Liver (tissue), 6 donors: ENCODE measurements at regions not wholly inside any gene's neighbourhood (a gene's known extent, or its start where the extent isn't known, plus 50 kb on each side); places are given as distances from the start of the nearest gene placed in this dataset.
"Not testable (repeated sequence)": the region's sequence is repeated elsewhere in the genome, so short reads cannot be mapped to it uniquely, and the experiment has no call there.

Experiments
- DNase-seq: peaks from one replicate; pipeline ENCODE4 v3.0.0-alpha.2; 2017; ENCODE audit warnings: low spot score
- H3K27ac ChIP-seq, 2 donors: one replicate each; pipeline ENCODE4 v1.7.0; 2013; ENCODE audit warnings: inconsistent platforms in 2 of 2, low read length in 2 of 2, control low read depth in 1 of 2, low read depth in 1 of 2, mild to moderate bottlenecking in 1 of 2
- H3K27me3 ChIP-seq, 4 donors: one replicate each; pipeline versions ENCODE4 v1.6.1 to v1.7.0; 2013; ENCODE audit warnings: low read length in 3 of 4, inconsistent platforms in 1 of 4, mild to moderate bottlenecking in 1 of 4, moderate library complexity in 1 of 4; ENCODE audit not compliant: control insufficient read depth in 4 of 4, insufficient read depth in 4 of 4
- H3K36me3 ChIP-seq, 4 donors: one replicate each; pipeline versions ENCODE4 v1.6.1 to v1.7.0; 2013; ENCODE audit warnings: low read length in 3 of 4, mild to moderate bottlenecking in 3 of 4, low read depth in 1 of 4, moderate library complexity in 1 of 4; ENCODE audit not compliant: control insufficient read depth in 4 of 4, insufficient read depth in 3 of 4
- H3K4me1 ChIP-seq, 4 donors: one replicate each; pipeline versions ENCODE4 v1.6.1 to v1.7.0; 2013; ENCODE audit warnings: low read length in 3 of 4, mild to moderate bottlenecking in 3 of 4, moderate library complexity in 1 of 4; ENCODE audit not compliant: control insufficient read depth in 4 of 4, insufficient read depth in 4 of 4
- H3K4me3 ChIP-seq, 3 donors: one replicate each; pipeline versions ENCODE4 v1.6.1 to v1.7.0; 2013; ENCODE audit warnings: low read length in 3 of 3, control low read depth in 1 of 3, low read depth in 1 of 3, mild to moderate bottlenecking in 1 of 3
- H3K9ac ChIP-seq, 2 donors: one replicate each; pipeline ENCODE4 v1.7.0; 2013; ENCODE audit warnings: low read length in 2 of 2, mild to moderate bottlenecking in 2 of 2, moderate library complexity in 2 of 2, control low read depth in 1 of 2, low read depth in 1 of 2
- H3K9me3 ChIP-seq, 4 donors: one replicate each; pipeline versions ENCODE4 v1.6.1 to v1.7.0; 2013; ENCODE audit warnings: low read length in 3 of 4; ENCODE audit not compliant: control insufficient read depth in 4 of 4
- WGBS: extraction: QIAGEN DNeasy Blood & Tissue Kit; methylation state at CpG from one replicate; pipeline ENCODE4 v1.1.7; 2013; 5-methylcytosine and 5-hydroxymethylcytosine counted together
- donor health status: healthy.
- donor health status: healthy.
- donor health status: healthy.

DNA sequence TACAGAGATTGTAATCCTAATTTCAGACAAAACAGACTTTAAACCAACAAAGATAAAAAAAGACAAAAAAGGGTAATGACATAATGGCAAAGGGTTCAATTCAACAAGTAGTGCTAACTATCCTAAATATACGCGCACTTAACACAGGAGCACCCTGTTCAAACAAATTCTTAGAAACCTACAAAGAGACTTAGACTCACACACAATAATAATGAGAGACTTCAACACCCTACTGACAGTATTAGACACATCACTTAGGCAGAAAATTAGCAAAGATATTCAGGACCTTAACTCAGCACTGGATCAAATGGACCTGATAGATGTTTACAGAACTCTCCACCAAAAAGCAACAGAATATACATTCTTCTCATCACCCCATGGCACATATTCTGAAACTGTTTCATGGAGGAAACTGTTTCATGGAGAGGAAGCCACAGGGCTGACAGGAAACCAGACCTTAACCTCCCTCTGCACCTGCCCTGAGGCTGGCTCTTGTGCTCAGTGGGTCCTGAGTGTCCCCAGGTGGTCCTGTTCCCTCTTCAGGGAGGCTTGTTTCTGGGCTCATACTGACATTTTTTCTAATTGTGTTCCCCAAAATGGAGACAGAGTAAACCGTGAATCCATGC, 54.7 kb downstream of the OR4M2 start:
- H3K4me3 ChIP-seq, H3K4me1 ChIP-seq, H3K27ac ChIP-seq, H3K9me3 ChIP-seq, DNase-seq, H3K27me3 ChIP-seq, H3K9ac ChIP-seq, H3K36me3 ChIP-seq: not testable (repeated sequence)
- whole genome bisulfite sequencing = no CpG with 5 or more reads among the region's 3 CpGs

DNA sequence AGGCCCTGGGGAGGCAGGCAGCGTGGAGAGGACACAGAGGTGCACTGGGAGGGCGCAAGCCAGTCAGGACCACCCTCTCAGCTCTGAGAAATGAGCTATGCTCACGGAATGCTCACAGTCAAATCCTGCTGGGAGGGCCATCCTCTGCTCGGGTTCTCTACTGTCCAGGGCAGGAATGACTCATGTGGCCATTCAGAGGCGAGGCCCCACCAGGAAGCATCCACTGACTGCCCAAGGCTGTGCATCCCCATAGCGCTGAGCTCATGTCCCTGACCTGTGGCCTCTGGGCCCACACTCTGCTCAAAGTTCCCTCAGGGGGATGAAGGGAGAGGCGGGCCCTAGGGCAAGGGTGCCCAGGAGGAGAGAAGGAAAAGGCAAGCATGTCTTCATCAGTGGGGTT, 57.2 kb downstream of the OR4M2 start:
- not testable (repeated sequence) for H3K9ac ChIP-seq, H3K27me3 ChIP-seq, H3K4me3 ChIP-seq, H3K36me3 ChIP-seq, H3K4me1 ChIP-seq, H3K27ac ChIP-seq, DNase-seq, H3K9me3 ChIP-seq
- WGBS = no CpG with 5 or more reads among the region's 7 CpGs

DNA sequence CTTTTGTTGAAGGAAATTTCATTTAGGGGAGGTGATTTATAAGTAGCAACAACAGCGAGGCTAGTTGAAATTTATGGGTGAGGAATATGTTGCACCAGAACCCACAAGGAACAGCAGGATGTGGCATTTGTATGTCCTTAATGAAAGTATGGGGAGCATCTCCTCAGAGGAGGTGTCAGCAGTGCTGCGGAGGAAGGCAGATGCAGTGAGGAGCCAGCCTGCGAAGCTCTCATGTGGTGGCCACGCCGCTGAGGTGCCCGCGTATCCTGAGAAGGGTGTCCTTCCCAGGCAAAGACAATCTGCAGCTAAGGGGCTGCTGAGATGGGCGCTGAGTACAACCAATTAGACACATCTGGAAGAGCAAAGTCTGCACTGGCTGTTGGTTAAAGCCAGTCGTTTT, 60.8 kb downstream of the OR4M2 start:
- H3K4me3 ChIP-seq, H3K4me1 ChIP-seq, H3K27me3 ChIP-seq, DNase-seq, H3K9ac ChIP-seq, H3K36me3 ChIP-seq, H3K27ac ChIP-seq, H3K9me3 ChIP-seq: not testable (repeated sequence)
- WGBS = no CpG with 5 or more reads among the region's 9 CpGs

DNA sequence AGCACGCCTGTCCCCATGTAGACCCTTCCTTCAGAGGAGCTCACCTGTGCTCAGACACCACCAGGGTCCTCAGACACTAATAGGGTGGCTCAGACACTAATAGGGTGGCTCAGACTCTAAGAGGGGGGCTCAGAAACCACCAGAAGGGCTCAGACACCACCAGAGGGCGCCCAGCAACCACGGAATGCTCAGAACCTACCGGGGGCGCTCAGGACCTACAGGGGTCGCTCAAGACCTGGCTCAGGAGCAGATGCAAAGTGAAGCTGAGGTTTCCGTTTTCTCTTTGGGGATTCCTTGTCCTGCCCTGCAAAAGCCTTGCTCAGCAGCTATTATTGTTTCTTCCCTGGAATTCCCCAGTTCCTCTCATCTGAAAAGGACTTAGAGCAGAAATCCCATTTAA, 67.8 kb downstream of the OR4M2 start:
- not testable (repeated sequence) for H3K27me3 ChIP-seq, DNase-seq, H3K4me1 ChIP-seq, H3K9me3 ChIP-seq, H3K4me3 ChIP-seq, H3K9ac ChIP-seq, H3K36me3 ChIP-seq, H3K27ac ChIP-seq
- no CpG with 5 or more reads among the region's 7 CpGs for WGBS

DNA sequence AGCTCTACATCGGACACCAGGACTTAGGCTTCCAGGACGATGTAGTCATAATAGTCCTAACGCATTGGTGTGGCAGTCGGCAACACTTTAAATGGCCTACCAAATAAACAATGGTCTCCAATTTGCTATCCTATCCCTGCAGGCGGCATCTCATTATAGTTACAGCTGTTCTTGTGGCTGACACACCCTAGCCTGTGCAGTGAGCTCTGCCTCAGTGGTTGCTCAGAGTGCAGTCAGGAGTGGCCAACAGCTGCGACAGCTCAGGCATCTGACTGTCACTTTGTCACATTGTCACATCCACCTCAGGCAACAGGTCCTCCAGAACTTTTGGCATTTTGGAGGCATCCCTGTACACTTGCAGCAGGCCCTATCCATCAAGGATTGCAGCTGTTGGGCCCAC, 77.9 kb downstream of the OR4M2 start:
- H3K4me1 ChIP-seq, DNase-seq, H3K9me3 ChIP-seq, H3K27me3 ChIP-seq, H3K9ac ChIP-seq, H3K4me3 ChIP-seq, H3K27ac ChIP-seq, H3K36me3 ChIP-seq: not testable (repeated sequence)
- WGBS = no CpG with 5 or more reads among the region's 6 CpGs

DNA sequence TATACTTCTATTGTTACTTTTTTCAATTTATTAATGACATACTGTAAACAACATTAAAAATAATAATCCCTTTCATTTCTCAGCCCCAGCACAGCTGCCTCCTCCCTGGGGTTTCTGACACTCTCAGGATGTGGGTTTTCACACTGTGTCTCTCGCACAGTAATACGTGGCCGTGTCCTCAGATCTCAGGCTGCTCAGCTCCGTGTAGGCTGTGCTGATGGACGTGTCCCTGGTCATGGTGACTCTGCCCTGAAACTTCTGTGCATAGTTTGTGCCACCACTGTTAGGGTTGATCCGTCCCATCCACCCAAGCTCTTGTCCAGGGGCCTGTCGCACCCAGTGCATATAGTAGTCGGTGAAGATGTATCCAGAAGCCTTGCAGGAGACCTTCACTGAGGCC, 80.0 kb downstream of the OR4M2 start:
- not testable (repeated sequence) for H3K36me3 ChIP-seq, H3K27me3 ChIP-seq, DNase-seq, H3K4me3 ChIP-seq, H3K9me3 ChIP-seq, H3K9ac ChIP-seq, H3K27ac ChIP-seq, H3K4me1 ChIP-seq
- WGBS = no CpG with 5 or more reads among the region's 8 CpGs

DNA sequence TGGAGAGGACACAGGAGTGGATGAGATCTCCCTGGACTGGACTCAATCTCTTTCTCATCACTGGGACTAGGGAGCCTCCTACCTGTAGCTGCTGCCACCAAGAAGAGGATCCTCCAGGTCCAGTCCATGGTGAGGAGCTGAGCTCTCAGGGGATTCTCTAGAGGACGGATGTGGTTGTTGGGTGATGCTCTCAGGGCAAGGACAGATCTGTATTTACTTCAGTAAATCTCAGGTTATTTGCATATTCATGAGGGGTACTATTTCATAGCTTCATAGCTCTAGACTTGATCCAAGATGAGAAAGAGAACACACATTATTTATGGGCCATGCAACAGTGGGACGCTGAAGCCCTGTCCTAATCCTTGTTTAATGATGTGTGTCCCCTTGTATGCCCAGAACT, 80.4 kb downstream of the OR4M2 start:
- H3K27ac ChIP-seq, H3K4me3 ChIP-seq, H3K9ac ChIP-seq, H3K9me3 ChIP-seq, H3K36me3 ChIP-seq, H3K4me1 ChIP-seq, H3K27me3 ChIP-seq, DNase-seq: not testable (repeated sequence)
- no CpG with 5 or more reads among the region's 2 CpGs for WGBS

DNA sequence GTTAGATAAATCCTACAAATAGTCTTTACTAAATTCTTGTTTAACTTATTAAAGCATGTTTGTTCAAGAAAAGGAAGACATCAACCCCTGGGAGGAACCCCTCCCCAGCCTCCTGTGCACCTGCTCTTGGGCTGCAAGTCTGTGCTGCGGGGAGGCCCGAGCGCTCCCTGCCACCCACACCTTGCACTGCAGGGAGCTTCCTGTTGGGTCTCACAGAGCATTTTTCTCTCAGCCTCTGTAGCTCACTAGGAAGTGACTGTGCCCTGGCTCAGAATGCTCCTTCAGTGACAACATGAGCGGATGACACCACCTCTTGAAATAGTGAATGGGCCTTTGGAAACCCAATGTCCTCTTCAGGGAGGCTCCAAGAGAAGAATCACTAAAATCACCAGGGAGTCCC, 81.1 kb downstream of the OR4M2 start:
- not testable (repeated sequence) for H3K4me3 ChIP-seq, H3K27ac ChIP-seq, DNase-seq, H3K27me3 ChIP-seq, H3K4me1 ChIP-seq, H3K9ac ChIP-seq, H3K9me3 ChIP-seq, H3K36me3 ChIP-seq
- no CpG with 5 or more reads among the region's 4 CpGs for WGBS

DNA sequence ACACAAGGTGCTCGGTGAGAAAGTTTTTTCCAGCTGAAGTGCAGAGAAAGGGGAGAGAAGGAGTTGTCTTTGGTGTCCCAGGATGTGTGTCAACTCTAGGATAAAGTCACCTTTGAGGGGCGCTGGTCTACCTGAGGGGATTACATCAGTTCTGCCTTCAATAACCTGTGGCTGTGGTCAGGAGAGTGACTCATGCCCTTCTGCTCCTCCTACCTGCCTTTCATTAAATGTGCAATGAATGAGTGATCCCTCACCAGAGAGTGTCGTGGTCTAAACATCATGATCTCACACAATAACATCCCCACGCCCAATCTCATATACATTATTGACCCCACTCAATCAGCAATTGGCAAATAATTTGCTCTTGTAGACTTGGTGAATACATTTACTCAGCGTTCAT, 83.4 kb downstream of the OR4M2 start:
- H3K9ac ChIP-seq, H3K4me1 ChIP-seq, H3K9me3 ChIP-seq, H3K27me3 ChIP-seq, H3K36me3 ChIP-seq, H3K4me3 ChIP-seq, DNase-seq, H3K27ac ChIP-seq: not testable (repeated sequence)
- no CpG with 5 or more reads among the region's 5 CpGs for WGBS
